ENCODE measurements at regions not wholly inside any gene's neighbourhood (a gene's known extent, or its start where the extent isn't known, plus 50 kb on each side); places are given as distances from the start of the nearest gene placed in this dataset.

GRCh38 chr5:163622799-163623198 is 117.4 kb downstream of the MAT2B start:
- DNase-seq (ENCODE audit: low read depth in 2 of 2), result no peak

- DNase-seq (ENCODE audit: low read depth in 2 of 2), result no peak
Measured at GRCh38 chr5:163623524-163623923, 118.1 kb downstream of the MAT2B start.

- no peak for DNase-seq (ENCODE audit: low read depth in 2 of 2)
Measured at GRCh38 chr5:163623986-163624385, 118.6 kb downstream of the MAT2B start.

- no peak for DNase-seq (ENCODE audit: low read depth in 2 of 2)
Measured at GRCh38 chr5:163624431-163624830, 119.0 kb downstream of the MAT2B start.

GRCh38 chr5:163626904-163627434 is 121.5 kb downstream of the MAT2B start:
- DNase-seq (ENCODE audit: low read depth in 2 of 2), result no peak

- DNase-seq (ENCODE audit: low read depth in 2 of 2), result no peak
Measured at GRCh38 chr5:163631856-163632255, 126.4 kb downstream of the MAT2B start.

GRCh38 chr5:163633926-163634460 is 128.6 kb downstream of the MAT2B start:
- DNase-seq (ENCODE audit: low read depth in 2 of 2), result no peak

- no peak for DNase-seq (ENCODE audit: low read depth in 2 of 2)
Measured at GRCh38 chr5:163635631-163636030, 130.2 kb downstream of the MAT2B start.

- no peak for DNase-seq (ENCODE audit: low read depth in 2 of 2)
Measured at GRCh38 chr5:163642904-163643303, 137.5 kb downstream of the MAT2B start.

- DNase-seq (ENCODE audit: low read depth in 2 of 2), result no peak
Measured at GRCh38 chr5:163645421-163646416, 140.3 kb downstream of the MAT2B start.

GRCh38 chr5:163649514-163649913 is 144.1 kb downstream of the MAT2B start:
- DNase-seq (ENCODE audit: low read depth in 2 of 2), result no peak

GRCh38 chr5:163653526-163653925 is 148.1 kb downstream of the MAT2B start:
- DNase-seq (ENCODE audit: low read depth in 2 of 2), result no peak

GRCh38 chr5:163658702-163659567 is 153.5 kb downstream of the MAT2B start:
- no peak for DNase-seq (ENCODE audit: low read depth in 2 of 2)

GRCh38 chr5:163659568-163659902 is 154.1 kb downstream of the MAT2B start:
- DNase-seq (ENCODE audit: low read depth in 2 of 2), result no peak

GRCh38 chr5:163660486-163660885 is 155.1 kb downstream of the MAT2B start:
- no peak for DNase-seq (ENCODE audit: low read depth in 2 of 2)

- no peak for DNase-seq (ENCODE audit: low read depth in 2 of 2)
Measured at GRCh38 chr5:163661360-163661759, 155.9 kb downstream of the MAT2B start.

GRCh38 chr5:163670036-163670435 is 164.6 kb downstream of the MAT2B start:
- DNase-seq (ENCODE audit: low read depth in 2 of 2), result no peak

- no peak for DNase-seq (ENCODE audit: low read depth in 2 of 2)
Measured at GRCh38 chr5:163677092-163677491, 171.7 kb downstream of the MAT2B start.

- DNase-seq (ENCODE audit: low read depth in 2 of 2), result no peak
Measured at GRCh38 chr5:163682234-163682633, 176.8 kb downstream of the MAT2B start.

GRCh38 chr5:163687414-163687813 is 182.0 kb downstream of the MAT2B start:
- no peak for DNase-seq (ENCODE audit: low read depth in 2 of 2)

GRCh38 chr5:163692091-163692490 is 186.7 kb downstream of the MAT2B start:
- DNase-seq (ENCODE audit: low read depth in 2 of 2), result no peak

All from activated CD4-positive, alpha-beta T cell treated with anti-CD3 and anti-CD28 coated beads for 24 hours (primary cell).